HAP-1 (cell line): ENCODE measurements at regions not wholly inside any gene's neighbourhood (a gene's known extent, or its start where the extent isn't known, plus 50 kb on each side); places are given as distances from the start of the nearest gene placed in this dataset.
A peak's percentile ranks its signal among the peaks of the same experiment; 100 is the strongest.

Source experiments
- DNase-seq, 2 experiments: peaks; one replicate each; pipeline ENCODE4 v3.0.0-alpha.2; 2016 to 2020; ENCODE audit warnings: low spot score in 2 of 2
- H3K27me3 ChIP-seq: fragments of 250-450 bp; sonication (Bioruptor Pico); 2 replicates; pipeline ENCODE4 v1.5.1; 2020; ENCODE audit warnings: low read depth, mild to moderate bottlenecking, moderate library complexity
- H3K36me3 ChIP-seq: fragments of 250-450 bp; sonication (Bioruptor Pico); replicated peaks from 2 replicates; pipeline ENCODE4 v1.5.1; 2020; ENCODE audit warnings: mild to moderate bottlenecking
- H3K4me1 ChIP-seq: fragments of 250-450 bp; sonication (Bioruptor Pico); 2 replicates; pipeline ENCODE4 v1.5.1; 2020; ENCODE audit warnings: mild to moderate bottlenecking
- H3K4me3 ChIP-seq: fragments of 250-450 bp; sonication (Bioruptor Pico); 2 replicates; pipeline ENCODE4 v1.5.1; 2020; ENCODE audit warnings: mild to moderate bottlenecking, moderate library complexity
- H3K9me3 ChIP-seq: fragments of 250-450 bp; sonication (Bioruptor Pico); 2 replicates; pipeline ENCODE4 v1.5.1; 2020; ENCODE audit warnings: mild to moderate bottlenecking, moderate library complexity
- in situ Hi-C: fragments of 300-500 bp; cut with MboI; formaldehyde crosslinking; loops from 3 replicates; pipeline ENCODE4 v1.14.3; 2020; ENCODE audit warnings: low sequenced_read_pairs, inconsistent platforms, mixed read lengths

DNA sequence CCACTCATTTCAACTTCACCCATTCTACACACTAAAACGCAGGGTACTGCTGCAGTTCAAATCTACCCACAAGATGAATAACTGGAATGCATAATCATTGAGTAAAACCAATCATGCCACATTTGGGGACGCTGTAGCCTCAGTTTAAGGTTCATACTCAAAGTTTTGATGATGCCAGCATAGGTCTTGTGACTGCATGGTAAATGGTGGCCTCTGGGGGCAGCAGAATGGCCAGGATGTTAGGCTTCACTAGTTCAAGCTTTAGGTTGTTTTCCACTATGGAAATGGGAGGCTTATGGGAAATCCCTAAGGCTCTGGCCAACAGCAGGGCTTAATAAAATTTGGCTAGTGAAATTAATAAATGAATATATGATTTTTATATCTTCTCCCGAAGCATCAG lies 104.3 kb upstream of the TSC22D2 start:
- H3K27me3 ChIP-seq: no peaks in the 10 kb centered on the region
- no peaks in the 10 kb centered on the region for H3K4me1 ChIP-seq
- H3K4me3 ChIP-seq: no peak overlapping the region
- DNase-seq: peak; percentile 13 to 41
- H3K9me3 ChIP-seq: no peaks in the 10 kb centered on the region
- no peaks in the 10 kb centered on the region for H3K36me3 ChIP-seq
- in situ Hi-C loops: no loop called here

DNA sequence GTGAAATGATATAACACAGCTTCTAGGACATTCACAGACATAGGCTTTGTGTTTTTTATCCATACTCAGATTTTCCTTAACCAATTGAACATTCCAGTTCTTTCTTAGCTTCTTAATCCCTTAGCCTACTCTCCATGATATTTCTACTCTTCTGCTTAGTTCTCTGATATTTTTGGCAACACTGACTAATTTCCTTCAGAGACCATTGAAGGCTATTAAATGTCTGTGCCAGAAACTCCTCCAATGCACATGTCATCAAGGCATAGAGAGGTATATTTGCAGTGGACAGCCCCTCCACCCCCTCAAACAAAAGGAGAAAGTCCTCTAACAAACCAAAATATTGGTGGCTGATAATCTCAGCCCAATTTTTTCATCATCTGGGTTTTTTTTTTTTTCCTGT lies 105.9 kb upstream of the TSC22D2 start:
- Histone ChIP-seq H3K36me3 (no peaks in the 10 kb centered on the region), H3K27me3 (no peaks in the 10 kb centered on the region), H3K4me3 (no peak overlapping the region), H3K9me3 (no peaks in the 10 kb centered on the region), H3K4me1 (peaks cover 3% of the 10 kb centered on the region)
- no peak for DNase-seq
- in situ Hi-C loops: no loop called here

DNA sequence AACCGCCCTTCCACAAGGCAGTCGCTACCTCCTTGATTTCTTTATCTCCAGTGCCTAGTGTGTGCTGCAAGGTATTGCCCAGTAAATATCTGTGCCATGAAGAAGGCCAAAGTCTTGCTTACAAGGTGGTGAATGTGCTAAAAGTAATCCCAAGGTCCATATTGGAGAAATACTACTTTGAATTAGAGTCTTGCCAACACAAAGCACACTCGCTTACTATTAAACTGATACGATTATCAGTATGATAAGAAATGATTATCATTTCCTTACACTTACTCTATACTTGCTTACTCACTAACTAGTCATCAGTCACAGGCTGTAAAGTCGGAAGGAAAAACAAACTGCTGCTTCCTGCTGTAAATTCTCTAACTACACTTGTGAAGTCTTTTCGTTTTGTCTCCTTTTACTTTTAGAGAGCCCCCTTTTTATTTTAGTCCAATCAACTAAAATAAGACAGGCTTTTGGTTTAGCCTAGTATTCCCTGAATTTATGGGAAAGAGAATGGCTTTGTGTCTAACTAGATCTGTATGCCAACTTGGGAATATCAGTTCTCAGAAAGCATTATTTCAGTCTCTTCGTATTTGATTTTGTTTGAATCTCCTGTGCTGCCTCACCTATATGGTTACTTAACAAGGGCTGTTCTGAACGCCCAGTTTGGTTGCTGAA lies 107.1 kb upstream of the TSC22D2 start:
- Histone ChIP-seq H3K27me3 (no peaks in the 10 kb centered on the region), H3K4me3 (no peak overlapping the region), H3K4me1 (peaks cover 9% of the 10 kb centered on the region), H3K9me3 (no peaks in the 10 kb centered on the region), H3K36me3 (no peaks in the 10 kb centered on the region)
- DNase-seq: no peak
- in situ Hi-C loops: no loop called here

DNA sequence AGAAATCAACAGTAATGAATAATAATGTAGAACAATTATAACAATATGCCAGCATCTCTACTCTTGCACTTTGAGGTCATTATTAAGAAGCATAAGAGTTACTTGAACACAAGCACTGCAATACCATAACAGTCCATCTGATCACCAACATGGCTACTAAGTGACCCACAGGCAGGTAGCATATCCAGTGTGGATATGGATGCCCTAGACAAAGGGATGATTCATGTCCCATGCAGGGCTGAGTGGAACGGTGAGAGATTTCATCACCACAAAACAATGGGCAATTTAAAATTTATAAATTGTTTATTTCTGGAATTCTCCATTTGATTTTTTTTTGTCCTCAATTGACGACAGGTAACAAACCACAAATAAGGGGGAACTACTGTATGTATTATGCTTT lies 107.7 kb upstream of the TSC22D2 start:
- H3K36me3 ChIP-seq: no peaks in the 10 kb centered on the region
- in situ Hi-C loops: no loop called here
- H3K27me3 ChIP-seq: no peaks in the 10 kb centered on the region
- H3K4me3 ChIP-seq: no peak overlapping the region
- peaks cover 9% of the 10 kb centered on the region for H3K4me1 ChIP-seq
- no peak for DNase-seq
- no peaks in the 10 kb centered on the region for H3K9me3 ChIP-seq

DNA sequence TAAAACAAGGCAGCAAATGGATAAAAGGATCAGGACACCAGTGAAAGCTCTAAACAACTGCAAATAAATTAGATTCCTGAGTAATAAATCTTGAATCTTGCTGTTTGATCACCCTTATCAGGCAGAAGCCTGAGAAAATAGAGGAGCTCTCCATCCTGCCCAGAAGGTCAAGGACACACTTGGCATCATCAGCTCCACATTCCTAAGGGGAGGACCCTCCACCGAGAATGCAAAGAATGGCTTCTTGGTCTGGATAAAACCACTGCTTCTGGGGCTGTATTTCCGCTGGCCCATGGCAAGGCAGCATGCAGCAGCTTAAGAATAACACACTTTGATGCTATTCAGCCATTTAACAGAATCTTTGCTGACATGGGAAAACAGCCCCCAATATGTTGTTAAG lies 108.9 kb upstream of the TSC22D2 start:
- H3K4me1 ChIP-seq: peaks cover 9% of the 10 kb centered on the region
- no peaks in the 10 kb centered on the region for H3K9me3 ChIP-seq
- H3K36me3 ChIP-seq: no peaks in the 10 kb centered on the region
- H3K27me3 ChIP-seq: no peaks in the 10 kb centered on the region
- no peak for DNase-seq
- H3K4me3 ChIP-seq: no peak overlapping the region
- in situ Hi-C loops: no loop called here

DNA sequence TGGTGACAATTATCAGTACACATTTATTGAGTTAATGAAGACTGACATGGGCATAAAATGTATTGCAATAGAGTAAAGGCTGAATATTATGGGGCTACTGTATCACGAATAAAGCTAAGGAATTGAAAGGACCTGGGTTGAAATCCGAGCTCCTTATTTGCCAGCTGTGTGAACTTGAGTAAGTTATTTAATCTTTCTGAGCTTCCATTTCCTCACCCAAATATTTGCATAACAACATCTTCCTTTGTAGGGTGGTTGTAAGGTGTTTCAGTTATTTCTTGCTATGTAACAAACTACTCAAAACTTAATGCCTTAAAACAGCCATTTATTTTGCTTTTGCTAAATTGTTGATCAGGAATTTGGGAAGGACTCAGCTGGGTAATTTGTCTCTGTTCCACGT lies 111.1 kb upstream of the TSC22D2 start:
- H3K27me3 ChIP-seq: no peaks in the 10 kb centered on the region
- no peaks in the 10 kb centered on the region for H3K9me3 ChIP-seq
- in situ Hi-C loops: no loop called here
- peaks cover 9% of the 10 kb centered on the region for H3K4me1 ChIP-seq
- DNase-seq: peak in 1 of 2 experiments; percentile 33
- H3K4me3 ChIP-seq: no peak overlapping the region
- H3K36me3 ChIP-seq: no peaks in the 10 kb centered on the region

DNA sequence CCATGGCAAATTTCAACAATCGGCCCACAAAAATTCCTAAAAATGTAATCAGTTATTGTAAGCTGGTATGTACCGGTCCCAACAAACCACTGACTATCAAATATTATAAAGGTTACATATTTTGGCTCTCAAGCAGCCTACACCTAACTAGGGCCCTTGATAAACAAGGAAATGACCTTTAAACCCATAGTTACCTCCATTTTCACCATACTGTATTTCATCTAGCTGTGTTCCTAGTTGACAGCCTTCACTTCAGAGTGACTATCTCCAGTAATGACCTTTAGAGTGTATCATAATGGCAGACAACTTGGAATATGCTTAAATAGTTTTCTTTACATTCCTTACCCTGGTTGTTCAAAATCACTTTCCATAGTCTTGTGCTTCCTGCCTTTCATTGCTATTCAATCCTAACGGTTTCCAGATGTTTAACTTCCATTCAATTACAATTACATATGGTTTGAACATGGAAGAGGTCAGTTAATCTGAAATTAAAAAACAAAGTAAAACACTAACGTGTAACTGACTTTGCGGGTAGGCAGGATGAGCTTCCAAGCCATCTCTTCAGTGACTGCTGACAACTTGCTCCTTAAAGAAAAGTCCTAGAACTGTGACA lies 111.9 kb upstream of the TSC22D2 start:
- DNase-seq: no peak
- no peaks in the 10 kb centered on the region for H3K27me3 ChIP-seq
- no peaks in the 10 kb centered on the region for H3K9me3 ChIP-seq
- no peak overlapping the region for H3K4me3 ChIP-seq
- in situ Hi-C loops: no loop called here
- no peaks in the 10 kb centered on the region for H3K36me3 ChIP-seq
- H3K4me1 ChIP-seq: peaks cover 9% of the 10 kb centered on the region

DNA sequence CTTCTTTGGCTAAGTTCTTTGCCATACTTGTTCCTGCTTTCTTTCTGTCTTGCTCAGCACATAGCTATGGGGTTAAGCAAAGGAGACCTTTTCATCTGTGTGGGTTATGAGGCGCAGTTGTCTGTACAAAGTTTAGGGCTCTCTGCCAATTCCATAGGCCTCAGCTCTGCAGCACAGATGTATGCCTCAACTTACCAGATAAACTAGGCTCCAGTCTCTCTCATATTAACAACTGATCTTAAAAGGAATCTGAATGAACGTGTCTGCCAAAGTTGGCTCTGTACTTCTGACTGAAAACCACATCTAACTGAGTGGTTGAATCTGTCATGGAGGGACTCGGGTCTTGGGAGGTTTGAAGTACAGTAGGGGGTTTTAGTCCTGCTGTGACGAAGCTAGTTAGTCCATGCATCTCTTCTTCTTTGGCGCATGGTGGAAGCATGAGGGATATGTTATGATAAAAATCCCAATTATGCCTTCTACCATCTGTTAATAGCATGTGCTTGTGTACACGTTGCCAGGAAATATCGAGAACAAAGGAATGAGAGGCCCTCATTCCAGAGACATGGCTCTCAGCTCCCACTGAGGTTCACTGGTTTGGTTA lies 114.6 kb upstream of the TSC22D2 start:
- DNase-seq: no peak
- Histone ChIP-seq H3K27me3 (no peaks in the 10 kb centered on the region), H3K4me3 (no peak overlapping the region), H3K36me3 (no peaks in the 10 kb centered on the region), H3K4me1 (peaks cover 9% of the 10 kb centered on the region), H3K9me3 (no peaks in the 10 kb centered on the region)
- in situ Hi-C loops: no loop called here

DNA sequence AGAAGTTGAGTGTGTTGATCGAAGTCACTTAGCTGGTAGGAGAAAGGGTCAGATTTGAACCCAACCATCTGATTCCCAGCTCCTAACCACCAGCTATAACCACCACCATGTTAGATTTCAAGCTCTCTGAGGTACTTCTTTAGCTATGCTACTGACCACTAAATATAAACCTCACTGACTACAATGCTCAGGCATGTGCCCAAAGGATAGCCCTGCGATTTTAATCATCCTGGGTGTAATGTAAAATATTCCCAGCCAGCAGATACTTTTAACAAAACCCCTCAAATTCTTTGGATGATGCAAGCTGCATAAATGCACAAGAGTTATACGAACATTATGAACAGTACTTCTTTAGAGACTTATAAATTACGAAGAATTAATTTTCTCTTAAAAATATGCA lies 115.2 kb upstream of the TSC22D2 start:
- Histone ChIP-seq H3K36me3 (no peaks in the 10 kb centered on the region), H3K9me3 (no peaks in the 10 kb centered on the region), H3K4me1 (peaks cover 9% of the 10 kb centered on the region), H3K4me3 (no peak overlapping the region), H3K27me3 (no peaks in the 10 kb centered on the region)
- in situ Hi-C loops: no loop called here
- DNase-seq: no peak

DNA sequence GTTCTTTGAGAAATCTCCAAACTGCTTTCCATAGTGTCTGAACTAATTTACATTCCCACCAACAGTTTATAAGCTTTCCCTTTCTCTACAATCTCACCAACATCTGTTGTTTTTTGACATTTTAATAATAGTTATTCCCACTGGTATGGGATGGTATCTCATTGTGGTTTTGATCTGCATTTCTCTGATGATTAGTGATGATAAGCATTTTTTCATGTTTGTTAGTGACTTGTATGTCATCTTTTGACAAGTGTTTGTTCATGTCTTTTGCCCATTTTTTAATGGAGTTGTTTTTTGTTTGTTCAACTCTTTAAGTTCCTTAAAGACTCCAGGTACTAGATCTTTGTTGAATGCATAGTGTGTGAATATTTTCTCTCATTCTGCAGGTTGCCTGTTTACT lies 116.6 kb upstream of the TSC22D2 start:
- DNase-seq: no peak
- in situ Hi-C loops: no loop called here
- H3K36me3 ChIP-seq: no peaks in the 10 kb centered on the region
- H3K27me3 ChIP-seq: no peaks in the 10 kb centered on the region
- no peaks in the 10 kb centered on the region for H3K4me1 ChIP-seq
- no peak overlapping the region for H3K4me3 ChIP-seq
- no peaks in the 10 kb centered on the region for H3K9me3 ChIP-seq

DNA sequence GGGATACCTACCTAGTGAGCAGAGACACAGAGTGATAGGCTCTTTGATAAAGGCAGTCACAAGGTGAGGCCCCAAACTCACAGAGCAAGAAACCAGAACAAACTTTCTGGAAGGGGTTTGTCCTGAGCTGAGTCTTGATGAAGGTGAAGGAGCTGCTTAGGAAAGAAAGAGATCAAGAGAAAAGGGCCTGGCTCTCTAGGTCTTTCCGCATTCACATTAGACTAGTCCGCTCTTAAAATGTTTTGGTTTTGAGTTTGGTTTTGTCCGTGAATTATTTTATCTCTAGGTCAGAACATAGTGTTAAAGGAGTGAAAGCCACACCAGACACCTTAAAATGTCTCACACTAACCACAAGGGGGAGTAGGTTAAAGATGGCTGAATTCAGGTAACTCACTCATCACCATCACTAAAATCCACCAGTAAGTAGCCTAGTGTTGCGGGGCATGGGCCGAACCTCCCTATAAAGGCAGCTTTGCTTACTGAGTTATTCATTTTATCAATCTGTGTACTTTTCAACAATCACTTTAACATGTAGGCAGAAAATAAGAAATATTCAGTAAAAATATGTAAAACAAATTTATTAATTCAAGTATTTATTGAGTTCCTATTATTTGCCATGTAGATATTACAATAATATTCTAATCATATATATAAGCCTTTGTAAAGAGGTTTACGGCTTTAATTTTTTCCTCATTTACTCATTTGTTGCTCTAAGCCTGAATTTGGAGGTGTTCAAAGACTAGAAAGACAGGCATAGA lies 121.5 kb upstream of the TSC22D2 start:
- Histone ChIP-seq H3K4me1 (no peaks in the 10 kb centered on the region), H3K27me3 (no peaks in the 10 kb centered on the region), H3K4me3 (no peak overlapping the region), H3K36me3 (no peaks in the 10 kb centered on the region), H3K9me3 (no peaks in the 10 kb centered on the region)
- in situ Hi-C loops: no loop called here
- peak; percentile 30 to 66 for DNase-seq

DNA sequence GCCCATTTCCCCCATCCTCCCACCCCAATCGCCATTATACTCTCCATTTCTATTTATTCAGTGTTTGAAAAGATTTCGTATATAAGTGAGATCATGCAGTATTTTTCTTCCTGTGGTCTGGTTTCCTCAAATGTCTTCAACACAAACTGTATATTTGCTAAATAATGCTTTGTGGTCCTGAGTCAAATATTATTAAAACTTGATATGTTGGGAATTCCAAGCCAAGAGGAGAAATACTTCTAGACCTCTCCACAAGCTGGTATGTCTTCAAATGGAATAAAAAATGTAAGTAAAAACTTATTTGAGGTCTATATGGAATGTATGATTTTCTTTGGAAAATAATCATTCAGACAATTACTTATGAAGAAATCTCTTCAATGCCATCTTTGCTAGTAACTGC lies 122.5 kb upstream of the TSC22D2 start:
- Histone ChIP-seq H3K4me3 (no peak overlapping the region), H3K36me3 (no peaks in the 10 kb centered on the region), H3K9me3 (no peaks in the 10 kb centered on the region), H3K4me1 (no peaks in the 10 kb centered on the region), H3K27me3 (no peaks in the 10 kb centered on the region)
- no peak for DNase-seq
- in situ Hi-C loops: no loop called here

DNA sequence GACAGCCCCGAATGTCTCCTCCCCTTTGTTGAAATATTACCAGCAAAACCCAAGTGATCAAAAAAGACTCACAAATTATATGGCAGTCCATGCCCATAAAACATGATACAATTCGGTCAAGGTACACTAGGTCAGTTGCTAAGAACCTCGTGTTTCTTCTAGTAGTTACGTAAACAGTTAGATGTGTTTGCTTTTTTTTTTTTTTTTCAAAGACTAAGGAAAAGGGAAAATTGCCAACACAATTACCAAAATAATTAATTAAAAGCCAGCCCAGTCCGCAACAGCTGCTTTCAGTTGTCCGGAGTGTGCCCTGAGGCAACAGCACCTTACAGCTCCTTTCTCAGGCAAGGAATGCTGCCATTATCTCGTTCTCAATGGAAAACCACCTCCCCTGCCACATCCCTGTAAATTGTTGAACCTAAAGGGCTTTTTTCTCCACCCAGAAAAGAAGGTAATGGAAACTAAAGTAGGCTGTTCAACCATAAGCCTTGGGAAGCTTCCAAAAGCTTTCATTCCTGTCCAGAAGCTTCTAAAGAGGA lies 129.2 kb upstream of the TSC22D2 start:
- DNase-seq: peak; percentile 85 to 88
- Histone ChIP-seq H3K36me3 (no peaks in the 10 kb centered on the region), H3K4me3 (no peak overlapping the region), H3K4me1 (peaks cover 23% of the 10 kb centered on the region), H3K27me3 (no peaks in the 10 kb centered on the region), H3K9me3 (no peaks in the 10 kb centered on the region)
- in situ Hi-C loops: no loop called here

DNA sequence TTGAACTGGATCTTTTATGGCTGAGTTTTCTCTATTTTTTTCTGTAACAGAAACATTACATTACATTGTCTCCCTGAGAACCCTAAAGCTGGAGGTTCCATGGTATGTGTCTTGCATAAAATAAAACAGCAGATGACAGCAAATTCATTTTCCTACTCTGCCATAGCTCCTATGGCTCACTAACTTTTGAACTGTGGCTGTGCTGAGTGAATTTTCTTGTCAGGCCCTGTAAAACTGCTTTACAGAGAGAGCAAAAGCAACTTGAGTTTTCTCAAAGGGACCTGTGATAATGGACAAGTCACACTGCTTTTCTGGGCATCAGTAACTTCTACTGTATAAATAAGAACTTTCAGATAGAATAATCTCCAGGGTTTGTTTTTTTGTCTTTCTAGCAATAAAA lies 129.9 kb upstream of the TSC22D2 start:
- DNase-seq: no peak
- in situ Hi-C loops: no loop called here
- no peaks in the 10 kb centered on the region for H3K9me3 ChIP-seq
- peaks cover 23% of the 10 kb centered on the region for H3K4me1 ChIP-seq
- H3K4me3 ChIP-seq: no peak overlapping the region
- H3K36me3 ChIP-seq: no peaks in the 10 kb centered on the region
- no peaks in the 10 kb centered on the region for H3K27me3 ChIP-seq
